ENCODE measurements at regions not wholly inside any gene's neighbourhood (a gene's known extent, or its start where the extent isn't known, plus 50 kb on each side); places are given as distances from the start of the nearest gene placed in this dataset.
A peak's percentile ranks its signal among the peaks of the same experiment; 100 is the strongest.

- TF ChIP-seq, protein P1, sequence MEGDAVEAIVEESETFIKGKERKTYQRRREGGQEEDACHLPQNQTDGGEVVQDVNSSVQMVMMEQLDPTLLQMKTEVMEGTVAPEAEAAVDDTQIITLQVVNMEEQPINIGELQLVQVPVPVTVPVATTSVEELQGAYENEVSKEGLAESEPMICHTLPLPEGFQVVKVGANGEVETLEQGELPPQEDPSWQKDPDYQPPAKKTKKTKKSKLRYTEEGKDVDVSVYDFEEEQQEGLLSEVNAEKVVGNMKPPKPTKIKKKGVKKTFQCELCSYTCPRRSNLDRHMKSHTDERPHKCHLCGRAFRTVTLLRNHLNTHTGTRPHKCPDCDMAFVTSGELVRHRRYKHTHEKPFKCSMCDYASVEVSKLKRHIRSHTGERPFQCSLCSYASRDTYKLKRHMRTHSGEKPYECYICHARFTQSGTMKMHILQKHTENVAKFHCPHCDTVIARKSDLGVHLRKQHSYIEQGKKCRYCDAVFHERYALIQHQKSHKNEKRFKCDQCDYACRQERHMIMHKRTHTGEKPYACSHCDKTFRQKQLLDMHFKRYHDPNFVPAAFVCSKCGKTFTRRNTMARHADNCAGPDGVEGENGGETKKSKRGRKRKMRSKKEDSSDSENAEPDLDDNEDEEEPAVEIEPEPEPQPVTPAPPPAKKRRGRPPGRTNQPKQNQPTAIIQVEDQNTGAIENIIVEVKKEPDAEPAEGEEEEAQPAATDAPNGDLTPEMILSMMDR (IDR thresholded peaks at IDR 0.05; ENCODE audit: extremely low read depth, low read depth, low read length) = no peak
- Histone ChIP-seq H4K20me1 (ENCODE audit: insufficient read depth, low read length) (no peaks in the 10 kb centered on the region), H3K79me2 (ENCODE audit: insufficient read depth, low read length) (no peaks in the 10 kb centered on the region), H3K9me3 (ENCODE audit: low read depth, low read length) (no peaks in the 10 kb centered on the region), H3K4me1 (ENCODE audit: insufficient read depth, low read length) (peaks cover 32% of the 10 kb centered on the region), H3K36me3 (ENCODE audit: insufficient read depth, low read length) (no peaks in the 10 kb centered on the region), H3K4me2 (ENCODE audit: insufficient read depth, low read length) (no peak overlapping the region), H3K27ac (ENCODE audit: low read depth, low read length) (no peak overlapping the region), H2AFZ (ENCODE audit: low read length) (no peak overlapping the region), H3K4me3 (ENCODE audit: insufficient read depth, low read length) (no peak overlapping the region), H3K27me3 (ENCODE audit: insufficient read depth, low read length) (no peaks in the 10 kb centered on the region)
- DNase-seq (ENCODE audit: insufficient read length, low spot score, missing footprints) = no peak
Measured at GRCh38 chr5:111855356-111855755, 98.4 kb upstream of the NREP start.

DNA sequence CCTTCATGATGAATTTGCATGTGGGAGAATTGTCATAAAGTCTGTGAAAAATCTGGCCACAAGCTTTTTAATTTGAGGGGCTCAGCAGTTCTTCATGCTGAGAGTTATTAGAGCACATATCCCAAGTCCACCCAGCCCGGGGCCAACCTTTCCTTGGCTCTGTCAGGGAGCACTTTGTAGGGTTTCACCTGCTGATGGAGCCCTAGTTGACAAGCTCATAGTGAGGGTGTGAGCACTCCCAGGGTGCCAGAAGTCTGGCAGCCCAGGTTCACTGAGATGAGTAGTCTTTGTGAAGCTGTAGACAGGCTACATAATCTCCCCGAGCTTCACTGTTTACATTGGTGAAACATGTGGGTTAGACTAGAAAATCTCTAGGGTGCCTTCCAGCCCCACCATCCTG lies 97.2 kb upstream of the NREP start:
- no peak for DNase-seq (ENCODE audit: insufficient read length, low spot score, missing footprints)
- peak overlapping the region; percentile 48 for H2AFZ ChIP-seq (ENCODE audit: low read length)
- H3K4me1 ChIP-seq (ENCODE audit: insufficient read depth, low read length) = peaks cover 20% of the 10 kb centered on the region
- TF ChIP-seq, protein P1 (IDR thresholded peaks at IDR 0.05; ENCODE audit: extremely low read depth, low read depth, low read length) = no peak
- no peaks in the 10 kb centered on the region for H3K36me3 ChIP-seq (ENCODE audit: insufficient read depth, low read length)
- H3K27me3 ChIP-seq (ENCODE audit: insufficient read depth, low read length) = no peaks in the 10 kb centered on the region
- no peak overlapping the region for H3K4me2 ChIP-seq (ENCODE audit: insufficient read depth, low read length)
- peak overlapping the region; percentile 2 for H3K27ac ChIP-seq (ENCODE audit: low read depth, low read length)
- H3K4me3 ChIP-seq (ENCODE audit: insufficient read depth, low read length) = no peak overlapping the region
- H3K9me3 ChIP-seq (ENCODE audit: low read depth, low read length) = no peaks in the 10 kb centered on the region
- H4K20me1 ChIP-seq (ENCODE audit: insufficient read depth, low read length) = no peaks in the 10 kb centered on the region
- no peaks in the 10 kb centered on the region for H3K79me2 ChIP-seq (ENCODE audit: insufficient read depth, low read length)

DNA sequence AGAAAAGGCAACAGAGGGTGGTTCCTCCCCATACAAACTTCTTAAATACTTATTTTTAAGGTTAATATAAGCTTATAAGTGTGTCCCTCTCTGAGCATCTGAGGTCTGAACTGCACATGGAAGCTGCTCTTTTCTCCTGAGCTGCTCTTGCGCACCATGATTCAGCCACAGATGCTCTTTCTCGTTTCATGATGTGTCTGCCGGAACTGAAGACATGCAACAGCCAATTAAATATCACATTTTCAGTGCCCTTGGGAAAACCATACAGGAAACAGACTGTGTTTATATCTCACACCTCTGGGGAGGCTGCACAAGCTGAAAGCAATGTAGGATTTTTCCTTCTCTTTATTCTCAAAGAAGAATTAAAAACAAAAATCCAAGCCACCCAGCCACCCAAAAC lies 96.8 kb upstream of the NREP start:
- no peaks in the 10 kb centered on the region for H3K27me3 ChIP-seq (ENCODE audit: insufficient read depth, low read length)
- H3K4me3 ChIP-seq (ENCODE audit: insufficient read depth, low read length) = no peak overlapping the region
- no peak overlapping the region for H2AFZ ChIP-seq (ENCODE audit: low read length)
- H3K4me2 ChIP-seq (ENCODE audit: insufficient read depth, low read length) = no peak overlapping the region
- TF ChIP-seq, protein P1 (IDR thresholded peaks at IDR 0.05; ENCODE audit: extremely low read depth, low read depth, low read length) = no peak
- H3K79me2 ChIP-seq (ENCODE audit: insufficient read depth, low read length) = no peaks in the 10 kb centered on the region
- DNase-seq (ENCODE audit: insufficient read length, low spot score, missing footprints) = peak; percentile 62
- H3K36me3 ChIP-seq (ENCODE audit: insufficient read depth, low read length) = no peaks in the 10 kb centered on the region
- no peaks in the 10 kb centered on the region for H3K9me3 ChIP-seq (ENCODE audit: low read depth, low read length)
- H3K4me1 ChIP-seq (ENCODE audit: insufficient read depth, low read length) = peaks cover 17% of the 10 kb centered on the region
- H3K27ac ChIP-seq (ENCODE audit: low read depth, low read length) = no peak overlapping the region
- no peaks in the 10 kb centered on the region for H4K20me1 ChIP-seq (ENCODE audit: insufficient read depth, low read length)

GRCh38 chr5:111851631-111852548 lies 94.9 kb upstream of the NREP start:
- no peak overlapping the region for H3K4me3 ChIP-seq (ENCODE audit: insufficient read depth, low read length)
- DNase-seq (ENCODE audit: insufficient read length, low spot score, missing footprints) = no peak

More at GRCh38 chr5:111851631-111852548, 94.9 kb upstream of the NREP start:
- H3K27ac ChIP-seq (ENCODE audit: low read depth, low read length) = no peak overlapping the region
- no peaks in the 10 kb centered on the region for H3K36me3 ChIP-seq (ENCODE audit: insufficient read depth, low read length)
- H2AFZ ChIP-seq (ENCODE audit: low read length) = no peak overlapping the region
- no peaks in the 10 kb centered on the region for H4K20me1 ChIP-seq (ENCODE audit: insufficient read depth, low read length)
- no peaks in the 10 kb centered on the region for H3K79me2 ChIP-seq (ENCODE audit: insufficient read depth, low read length)
- H3K27me3 ChIP-seq (ENCODE audit: insufficient read depth, low read length) = no peaks in the 10 kb centered on the region
- H3K4me2 ChIP-seq (ENCODE audit: insufficient read depth, low read length) = no peak overlapping the region
- TF ChIP-seq, protein P1 (IDR thresholded peaks at IDR 0.05; ENCODE audit: extremely low read depth, low read depth, low read length) = no peak
- no peaks in the 10 kb centered on the region for H3K9me3 ChIP-seq (ENCODE audit: low read depth, low read length)
- peaks cover 10% of the 10 kb centered on the region for H3K4me1 ChIP-seq (ENCODE audit: insufficient read depth, low read length)
